DND-41 (cell line): ENCODE measurements at regions not wholly inside any gene's neighbourhood (a gene's known extent, or its start where the extent isn't known, plus 50 kb on each side); places are given as distances from the start of the nearest gene placed in this dataset.

Experiments used
- EZH2 ChIP-seq: IDR thresholded peaks from 3 replicates; pipeline ENCODE4 v1.6.1; 2012; ENCODE audit warnings: borderline replicate concordance, low read depth, mild to moderate bottlenecking, moderate library complexity, low read length, inconsistent platforms; ENCODE audit not compliant: severe bottlenecking
- TF ChIP-seq, protein P1 (sequence below): IDR thresholded peaks from 2 replicates; pipeline ENCODE4 v1.5.1; 2012; ENCODE audit warnings: borderline replicate concordance, low read length, moderate library complexity, mild to moderate bottlenecking; ENCODE audit not compliant: poor library complexity, severe bottlenecking; ENCODE audit errors: extremely low read depth

DNA sequence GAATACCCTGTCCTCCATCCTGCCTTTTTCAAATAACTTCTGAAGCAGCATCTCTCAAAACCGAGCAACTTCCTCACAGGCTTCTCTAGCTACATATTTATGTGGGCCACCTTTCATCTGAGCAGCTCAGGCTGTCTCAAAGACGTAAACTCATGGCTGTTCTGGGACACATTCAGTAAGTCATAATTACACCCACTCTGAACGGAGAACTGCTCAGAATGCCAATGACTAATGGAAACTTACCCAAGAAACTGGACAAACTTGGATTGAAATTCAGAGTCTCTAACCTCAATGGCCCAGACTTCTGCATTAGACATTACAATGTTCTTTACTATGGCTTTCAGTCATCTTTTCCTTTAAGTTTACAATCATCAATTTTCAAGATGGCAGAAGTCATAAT, 145.2 kb downstream of the RAD51AP2 start:
- TF ChIP-seq, protein P1, sequence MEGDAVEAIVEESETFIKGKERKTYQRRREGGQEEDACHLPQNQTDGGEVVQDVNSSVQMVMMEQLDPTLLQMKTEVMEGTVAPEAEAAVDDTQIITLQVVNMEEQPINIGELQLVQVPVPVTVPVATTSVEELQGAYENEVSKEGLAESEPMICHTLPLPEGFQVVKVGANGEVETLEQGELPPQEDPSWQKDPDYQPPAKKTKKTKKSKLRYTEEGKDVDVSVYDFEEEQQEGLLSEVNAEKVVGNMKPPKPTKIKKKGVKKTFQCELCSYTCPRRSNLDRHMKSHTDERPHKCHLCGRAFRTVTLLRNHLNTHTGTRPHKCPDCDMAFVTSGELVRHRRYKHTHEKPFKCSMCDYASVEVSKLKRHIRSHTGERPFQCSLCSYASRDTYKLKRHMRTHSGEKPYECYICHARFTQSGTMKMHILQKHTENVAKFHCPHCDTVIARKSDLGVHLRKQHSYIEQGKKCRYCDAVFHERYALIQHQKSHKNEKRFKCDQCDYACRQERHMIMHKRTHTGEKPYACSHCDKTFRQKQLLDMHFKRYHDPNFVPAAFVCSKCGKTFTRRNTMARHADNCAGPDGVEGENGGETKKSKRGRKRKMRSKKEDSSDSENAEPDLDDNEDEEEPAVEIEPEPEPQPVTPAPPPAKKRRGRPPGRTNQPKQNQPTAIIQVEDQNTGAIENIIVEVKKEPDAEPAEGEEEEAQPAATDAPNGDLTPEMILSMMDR, result no peak
- no peak for TF ChIP-seq EZH2
